ENCODE measurements at regions not wholly inside any gene's neighbourhood (a gene's known extent, or its start where the extent isn't known, plus 50 kb on each side); places are given as distances from the start of the nearest gene placed in this dataset.
"Not testable (repeated sequence)": the region's sequence is repeated elsewhere in the genome, so short reads cannot be mapped to it uniquely, and the experiment has no call there.

- H3K4me1 ChIP-seq (ENCODE audit: control insufficient read depth, insufficient read depth, low read length) = no peaks in the 10 kb centered on the region
- WGBS, 2 experiments = 91 to 94% methylated on average over 2 of the region's 2 CpGs
- no peaks in the 10 kb centered on the region for H3K27me3 ChIP-seq (ENCODE audit: control insufficient read depth, insufficient read depth, low read length, poor library complexity, severe bottlenecking)
- H3K36me3 ChIP-seq (ENCODE audit: control insufficient read depth, insufficient read depth, low read length) = no peaks in the 10 kb centered on the region
- no peaks in the 10 kb centered on the region for H3K9me3 ChIP-seq (ENCODE audit: control insufficient read depth, low read length)
- no peak overlapping the region for H3K4me3 ChIP-seq (ENCODE audit: insufficient read depth, low read depth, low read length)
- H3K27ac ChIP-seq (ENCODE audit: insufficient read depth, low read depth, low read length, poor library complexity, severe bottlenecking) = no peak overlapping the region
These were observed 239.6 kb upstream of the VCX start for GRCh38 chrX:7603387-7603786.

GRCh38 chrX:7596822-7597221, 246.1 kb upstream of the VCX start:
- H3K27me3 ChIP-seq (ENCODE audit: control insufficient read depth, insufficient read depth, low read length, poor library complexity, severe bottlenecking) = no peaks in the 10 kb centered on the region
- no peaks in the 10 kb centered on the region for H3K9me3 ChIP-seq (ENCODE audit: control insufficient read depth, low read length)
- H3K27ac ChIP-seq (ENCODE audit: insufficient read depth, low read depth, low read length, poor library complexity, severe bottlenecking) = no peak overlapping the region
- H3K4me3 ChIP-seq (ENCODE audit: insufficient read depth, low read depth, low read length) = no peak overlapping the region
- no peaks in the 10 kb centered on the region for H3K36me3 ChIP-seq (ENCODE audit: control insufficient read depth, insufficient read depth, low read length)
- H3K4me1 ChIP-seq (ENCODE audit: control insufficient read depth, insufficient read depth, low read length) = no peaks in the 10 kb centered on the region
- 77 to 100% methylated on average over 1 of the region's 2 CpGs for WGBS, 2 experiments

GRCh38 chrX:7593370-7593769, 249.6 kb upstream of the VCX start:
- not testable (repeated sequence) for H3K36me3 ChIP-seq (ENCODE audit: control insufficient read depth, insufficient read depth, low read length); H3K4me3 ChIP-seq (ENCODE audit: insufficient read depth, low read depth, low read length)
- WGBS, 2 experiments = 88 to 90% methylated on average over 26 to 28 of the region's 28 CpGs

GRCh38 chrX:7586126-7586525, 256.8 kb upstream of the VCX start:
- no peaks in the 10 kb centered on the region for H3K27me3 ChIP-seq (ENCODE audit: control insufficient read depth, insufficient read depth, low read length, poor library complexity, severe bottlenecking)
- 18% methylated on average over 1 of the region's 2 CpGs; no CpG with 5 or more reads in 1 of the 2 experiments for WGBS, 2 experiments
- no peak overlapping the region for H3K27ac ChIP-seq (ENCODE audit: insufficient read depth, low read depth, low read length, poor library complexity, severe bottlenecking)
- H3K4me1 ChIP-seq (ENCODE audit: control insufficient read depth, insufficient read depth, low read length) = no peaks in the 10 kb centered on the region
- H3K4me3 ChIP-seq (ENCODE audit: insufficient read depth, low read depth, low read length) = no peak overlapping the region
- no peaks in the 10 kb centered on the region for H3K9me3 ChIP-seq (ENCODE audit: control insufficient read depth, low read length)
- H3K36me3 ChIP-seq (ENCODE audit: control insufficient read depth, insufficient read depth, low read length) = no peaks in the 10 kb centered on the region

More at GRCh38 chrX:7593370-7593769, 249.6 kb upstream of the VCX start:
- not testable (repeated sequence) for H3K9me3 ChIP-seq (ENCODE audit: control insufficient read depth, low read length); H3K4me1 ChIP-seq (ENCODE audit: control insufficient read depth, insufficient read depth, low read length); H3K27me3 ChIP-seq (ENCODE audit: control insufficient read depth, insufficient read depth, low read length, poor library complexity, severe bottlenecking); H3K27ac ChIP-seq (ENCODE audit: insufficient read depth, low read depth, low read length, poor library complexity, severe bottlenecking)

- 48 to 100% methylated on average over 2 to 3 of the region's 4 CpGs for WGBS, 2 experiments
- no peak overlapping the region for H3K4me3 ChIP-seq (ENCODE audit: insufficient read depth, low read depth, low read length)
These were observed 260.8 kb upstream of the VCX start for GRCh38 chrX:7582191-7582590.

GRCh38 chrX:7580127-7580526, 262.8 kb upstream of the VCX start:
- 33 to 65% methylated on average over 2 of the region's 2 CpGs for WGBS, 2 experiments

More at GRCh38 chrX:7582191-7582590, 260.8 kb upstream of the VCX start:
- no peak overlapping the region for H3K27ac ChIP-seq (ENCODE audit: insufficient read depth, low read depth, low read length, poor library complexity, severe bottlenecking)
- no peaks in the 10 kb centered on the region for H3K27me3 ChIP-seq (ENCODE audit: control insufficient read depth, insufficient read depth, low read length, poor library complexity, severe bottlenecking)
- H3K4me1 ChIP-seq (ENCODE audit: control insufficient read depth, insufficient read depth, low read length) = no peaks in the 10 kb centered on the region
- H3K9me3 ChIP-seq (ENCODE audit: control insufficient read depth, low read length) = no peaks in the 10 kb centered on the region
- no peaks in the 10 kb centered on the region for H3K36me3 ChIP-seq (ENCODE audit: control insufficient read depth, insufficient read depth, low read length)

GRCh38 chrX:7574325-7574724, 268.6 kb upstream of the VCX start:
- no peaks in the 10 kb centered on the region for H3K4me1 ChIP-seq (ENCODE audit: control insufficient read depth, insufficient read depth, low read length)
- 4 to 9% methylated on average over 1 to 3 of the region's 3 CpGs for WGBS, 2 experiments
- no peaks in the 10 kb centered on the region for H3K27me3 ChIP-seq (ENCODE audit: control insufficient read depth, insufficient read depth, low read length, poor library complexity, severe bottlenecking)
- no peak overlapping the region for H3K4me3 ChIP-seq (ENCODE audit: insufficient read depth, low read depth, low read length)
- H3K9me3 ChIP-seq (ENCODE audit: control insufficient read depth, low read length) = no peaks in the 10 kb centered on the region
- H3K27ac ChIP-seq (ENCODE audit: insufficient read depth, low read depth, low read length, poor library complexity, severe bottlenecking) = no peak overlapping the region
- H3K36me3 ChIP-seq (ENCODE audit: control insufficient read depth, insufficient read depth, low read length) = no peaks in the 10 kb centered on the region

More at GRCh38 chrX:7580127-7580526, 262.8 kb upstream of the VCX start:
- no peaks in the 10 kb centered on the region for H3K27me3 ChIP-seq (ENCODE audit: control insufficient read depth, insufficient read depth, low read length, poor library complexity, severe bottlenecking)
- H3K36me3 ChIP-seq (ENCODE audit: control insufficient read depth, insufficient read depth, low read length) = no peaks in the 10 kb centered on the region
- no peak overlapping the region for H3K27ac ChIP-seq (ENCODE audit: insufficient read depth, low read depth, low read length, poor library complexity, severe bottlenecking)
- H3K9me3 ChIP-seq (ENCODE audit: control insufficient read depth, low read length) = no peaks in the 10 kb centered on the region
- H3K4me1 ChIP-seq (ENCODE audit: control insufficient read depth, insufficient read depth, low read length) = no peaks in the 10 kb centered on the region
- H3K4me3 ChIP-seq (ENCODE audit: insufficient read depth, low read depth, low read length) = no peak overlapping the region

GRCh38 chrX:7570432-7571029, 272.4 kb upstream of the VCX start:
- Histone ChIP-seq H3K9me3 (ENCODE audit: control insufficient read depth, low read length) (no peaks in the 10 kb centered on the region), H3K36me3 (ENCODE audit: control insufficient read depth, insufficient read depth, low read length) (no peaks in the 10 kb centered on the region), H3K4me1 (ENCODE audit: control insufficient read depth, insufficient read depth, low read length) (no peaks in the 10 kb centered on the region), H3K27me3 (ENCODE audit: control insufficient read depth, insufficient read depth, low read length, poor library complexity, severe bottlenecking) (no peaks in the 10 kb centered on the region), H3K4me3 (ENCODE audit: insufficient read depth, low read depth, low read length) (no peak overlapping the region), H3K27ac (ENCODE audit: insufficient read depth, low read depth, low read length, poor library complexity, severe bottlenecking) (no peak overlapping the region)
- WGBS, 2 experiments = 88 to 90% methylated on average over 9 of the region's 9 CpGs

- WGBS, 2 experiments = 84% methylated on average over 3 of the region's 4 CpGs; no CpG with 5 or more reads in 1 of the 2 experiments
- H3K4me1 ChIP-seq (ENCODE audit: control insufficient read depth, insufficient read depth, low read length) = no peaks in the 10 kb centered on the region
These were observed 274.4 kb upstream of the VCX start for GRCh38 chrX:7568597-7568996.

GRCh38 chrX:7568130-7568529, 274.8 kb upstream of the VCX start:
- no peak overlapping the region for H3K4me3 ChIP-seq (ENCODE audit: insufficient read depth, low read depth, low read length)
- no peak overlapping the region for H3K27ac ChIP-seq (ENCODE audit: insufficient read depth, low read depth, low read length, poor library complexity, severe bottlenecking)
- WGBS, 2 experiments = 91 to 92% methylated on average over 1 to 3 of the region's 3 CpGs
- H3K36me3 ChIP-seq (ENCODE audit: control insufficient read depth, insufficient read depth, low read length) = no peaks in the 10 kb centered on the region
- no peaks in the 10 kb centered on the region for H3K9me3 ChIP-seq (ENCODE audit: control insufficient read depth, low read length)
- no peaks in the 10 kb centered on the region for H3K27me3 ChIP-seq (ENCODE audit: control insufficient read depth, insufficient read depth, low read length, poor library complexity, severe bottlenecking)
- H3K4me1 ChIP-seq (ENCODE audit: control insufficient read depth, insufficient read depth, low read length) = no peaks in the 10 kb centered on the region

More at GRCh38 chrX:7568597-7568996, 274.4 kb upstream of the VCX start:
- H3K4me3 ChIP-seq (ENCODE audit: insufficient read depth, low read depth, low read length) = no peak overlapping the region
- H3K9me3 ChIP-seq (ENCODE audit: control insufficient read depth, low read length) = no peaks in the 10 kb centered on the region
- no peaks in the 10 kb centered on the region for H3K36me3 ChIP-seq (ENCODE audit: control insufficient read depth, insufficient read depth, low read length)
- H3K27ac ChIP-seq (ENCODE audit: insufficient read depth, low read depth, low read length, poor library complexity, severe bottlenecking) = no peak overlapping the region
- no peaks in the 10 kb centered on the region for H3K27me3 ChIP-seq (ENCODE audit: control insufficient read depth, insufficient read depth, low read length, poor library complexity, severe bottlenecking)

- H3K27me3 ChIP-seq (ENCODE audit: control insufficient read depth, insufficient read depth, low read length, poor library complexity, severe bottlenecking) = no peaks in the 10 kb centered on the region
- H3K4me3 ChIP-seq (ENCODE audit: insufficient read depth, low read depth, low read length) = no peak overlapping the region
- H3K9me3 ChIP-seq (ENCODE audit: control insufficient read depth, low read length) = no peaks in the 10 kb centered on the region
- no peaks in the 10 kb centered on the region for H3K4me1 ChIP-seq (ENCODE audit: control insufficient read depth, insufficient read depth, low read length)
- H3K36me3 ChIP-seq (ENCODE audit: control insufficient read depth, insufficient read depth, low read length) = no peaks in the 10 kb centered on the region
- no CpG with 5 or more reads among the region's 2 CpGs for WGBS, 2 experiments
- H3K27ac ChIP-seq (ENCODE audit: insufficient read depth, low read depth, low read length, poor library complexity, severe bottlenecking) = no peak overlapping the region
These were observed 290.2 kb upstream of the VCX start for GRCh38 chrX:7552760-7553159.
